ENCODE measurements at regions not wholly inside any gene's neighbourhood (a gene's known extent, or its start where the extent isn't known, plus 50 kb on each side); places are given as distances from the start of the nearest gene placed in this dataset.
A peak's percentile ranks its signal among the peaks of the same experiment; 100 is the strongest.
"Not testable (repeated sequence)": the region's sequence is repeated elsewhere in the genome, so short reads cannot be mapped to it uniquely, and the experiment has no call there.

- TF ChIP-seq POLR2A (IDR thresholded peaks at IDR 0.05; ENCODE audit: low read length), result no peak
- TF ChIP-seq GATA1 (IDR thresholded peaks at IDR 0.05; ENCODE audit: low read depth, low read length), result no peak
- DNase-seq, result no peak
Measured at GRCh38 chr10:9126728-9127127, 1072.2 kb downstream of the GATA3 start.

DNA sequence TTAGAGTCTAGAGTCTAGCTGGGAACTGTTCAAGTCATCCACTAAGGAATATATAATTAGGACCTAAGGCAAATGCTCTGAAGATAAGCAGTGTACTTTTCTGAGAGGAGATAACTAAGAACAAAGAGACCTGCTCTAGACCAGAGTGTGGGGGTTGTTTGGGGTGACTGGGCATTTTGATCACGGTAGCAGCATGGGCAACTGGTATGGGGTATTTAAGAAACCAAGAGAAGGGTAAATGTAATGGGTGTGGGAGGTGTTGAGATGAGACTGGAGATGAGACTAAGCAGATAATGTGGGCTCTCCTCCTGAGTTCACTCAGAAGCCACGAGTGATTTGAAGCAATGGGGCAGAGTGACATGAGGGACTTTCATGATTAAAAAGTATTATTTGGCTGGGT is 1082.9 kb downstream of the GATA3 start:
- DNase-seq, result peak; percentile 12 to 66
- TF ChIP-seq POLR2A (IDR thresholded peaks at IDR 0.05; ENCODE audit: low read length) (no peak), GATA1 (IDR thresholded peaks at IDR 0.05; ENCODE audit: low read depth, low read length) (no peak)

- DNase-seq, result not testable (repeated sequence)
Measured at GRCh38 chr10:9138829-9139228, 1084.3 kb downstream of the GATA3 start.

DNA sequence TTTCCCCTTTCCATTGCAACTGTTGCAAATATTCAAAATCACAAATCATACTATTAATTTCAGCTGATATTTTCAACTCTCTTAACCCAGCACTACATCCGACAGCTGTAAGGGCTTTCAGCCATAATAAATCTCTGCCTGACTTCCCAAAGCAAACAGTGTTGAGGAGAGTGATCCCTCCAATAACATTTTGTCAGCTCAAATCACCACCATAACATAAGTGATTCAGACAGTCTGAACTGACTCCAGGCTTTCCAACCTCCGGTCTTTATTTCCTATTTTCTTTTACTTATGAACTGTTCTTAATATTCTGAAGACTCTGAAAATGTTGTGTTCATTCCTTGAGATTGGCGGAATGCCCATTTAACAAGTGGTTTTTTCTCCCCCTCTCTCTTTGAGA is 1085.9 kb downstream of the GATA3 start:
- no peak for TF ChIP-seq POLR2A (IDR thresholded peaks at IDR 0.05; ENCODE audit: low read length)
- no peak for TF ChIP-seq GATA1 (IDR thresholded peaks at IDR 0.05; ENCODE audit: low read depth, low read length)
- no peak for DNase-seq

- DNase-seq, result no peak
- no peak for TF ChIP-seq GATA1 (IDR thresholded peaks at IDR 0.05; ENCODE audit: low read depth, low read length)
- TF ChIP-seq POLR2A (IDR thresholded peaks at IDR 0.05; ENCODE audit: low read length), result no peak
Measured at GRCh38 chr10:9147475-9147874, 1093.0 kb downstream of the GATA3 start.

DNA sequence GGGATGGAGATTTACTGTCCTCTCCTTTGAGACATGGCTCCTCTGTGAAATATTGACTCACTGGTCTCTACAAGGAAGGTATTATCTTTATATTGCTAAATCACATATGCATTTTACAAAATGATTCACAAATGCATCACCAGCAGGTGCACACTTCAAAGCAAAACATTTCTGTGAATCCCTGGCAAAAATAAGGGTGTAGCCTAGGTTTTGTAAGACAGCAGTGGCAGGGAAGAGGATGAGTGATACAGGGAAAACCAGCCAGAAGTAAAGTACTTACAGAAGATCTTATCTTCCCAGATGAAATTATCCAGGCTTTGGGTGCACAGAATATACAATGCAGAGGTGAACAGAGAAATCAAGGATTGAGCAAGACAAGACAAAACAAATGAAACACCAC is 1094.6 kb downstream of the GATA3 start:
- DNase-seq, result no peak
- TF ChIP-seq GATA1 (IDR thresholded peaks at IDR 0.05; ENCODE audit: low read depth, low read length) (no peak), POLR2A (IDR thresholded peaks at IDR 0.05; ENCODE audit: low read length) (no peak)

DNA sequence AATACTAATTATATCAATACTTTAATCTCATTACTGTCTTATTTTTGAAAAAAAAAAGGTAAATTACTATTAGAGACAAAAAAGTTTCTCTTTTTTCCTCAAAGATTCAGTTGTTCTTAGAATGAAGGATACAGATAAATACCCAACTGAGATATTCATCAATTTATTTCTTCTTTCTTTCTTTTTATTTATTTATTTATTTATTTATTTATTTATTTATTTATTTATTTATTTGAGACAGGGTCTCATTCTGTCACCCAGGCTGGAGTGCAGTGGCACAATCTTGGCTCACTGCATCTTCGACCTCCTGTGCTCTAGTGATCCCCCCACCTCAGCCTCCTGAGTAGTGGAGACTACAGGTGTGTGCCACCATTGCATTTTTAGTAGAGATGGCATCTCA is 1098.6 kb downstream of the GATA3 start:
- not testable (repeated sequence) for DNase-seq

DNA sequence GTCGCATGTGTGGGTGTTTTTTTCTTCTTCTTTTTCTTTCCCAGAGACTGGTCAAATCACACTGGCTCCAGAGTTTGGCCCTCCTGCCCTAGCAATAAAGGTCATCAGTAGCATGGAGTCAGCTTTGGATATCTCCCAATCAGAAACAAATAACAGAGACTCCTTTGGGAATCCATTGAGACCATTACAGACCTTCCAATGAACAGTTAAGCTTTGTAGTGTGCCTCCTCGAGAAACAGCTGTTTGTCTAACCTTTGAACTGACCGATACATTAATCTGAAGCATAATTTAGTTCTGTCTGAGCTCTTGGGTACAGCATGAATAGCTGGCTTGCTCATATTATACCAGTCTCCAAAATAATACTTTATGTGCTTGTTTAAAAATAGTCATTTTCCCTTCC is 1103.2 kb downstream of the GATA3 start:
- no peak for TF ChIP-seq GATA1 (IDR thresholded peaks at IDR 0.05; ENCODE audit: low read depth, low read length)
- no peak for TF ChIP-seq POLR2A (IDR thresholded peaks at IDR 0.05; ENCODE audit: low read length)
- no peak for DNase-seq

GRCh38 chr10:9158675-9159074 is 1104.2 kb downstream of the GATA3 start:
- no peak for DNase-seq

DNA sequence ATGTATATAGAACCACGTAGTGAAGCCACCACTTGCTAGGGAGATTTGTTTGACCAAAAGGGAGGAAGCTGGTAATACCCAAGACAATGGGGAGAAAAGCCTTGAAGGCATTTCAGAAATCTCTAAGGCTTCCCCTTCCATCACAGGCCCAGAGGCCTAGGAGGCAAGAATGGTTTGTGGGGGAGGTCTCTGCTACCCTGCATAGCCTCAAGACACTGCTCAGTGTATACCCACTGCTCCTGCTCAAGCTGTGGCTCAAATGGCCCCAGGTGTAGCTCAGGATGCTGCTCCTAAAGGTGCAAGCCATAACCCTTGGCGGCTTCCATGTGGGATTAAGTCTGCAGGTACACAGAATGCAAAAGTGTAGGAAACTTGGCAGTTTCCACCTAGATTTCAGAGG is 1105.8 kb downstream of the GATA3 start:
- DNase-seq, result no peak
- no peak for TF ChIP-seq GATA1 (IDR thresholded peaks at IDR 0.05; ENCODE audit: low read depth, low read length)
- TF ChIP-seq POLR2A (IDR thresholded peaks at IDR 0.05; ENCODE audit: low read length), result no peak

More at GRCh38 chr10:9158675-9159074, 1104.2 kb downstream of the GATA3 start:
- TF ChIP-seq POLR2A (IDR thresholded peaks at IDR 0.05; ENCODE audit: low read length) (no peak), GATA1 (IDR thresholded peaks at IDR 0.05; ENCODE audit: low read depth, low read length) (no peak)

GRCh38 chr10:9163699-9164098 is 1109.2 kb downstream of the GATA3 start:
- DNase-seq, result no peak

DNA sequence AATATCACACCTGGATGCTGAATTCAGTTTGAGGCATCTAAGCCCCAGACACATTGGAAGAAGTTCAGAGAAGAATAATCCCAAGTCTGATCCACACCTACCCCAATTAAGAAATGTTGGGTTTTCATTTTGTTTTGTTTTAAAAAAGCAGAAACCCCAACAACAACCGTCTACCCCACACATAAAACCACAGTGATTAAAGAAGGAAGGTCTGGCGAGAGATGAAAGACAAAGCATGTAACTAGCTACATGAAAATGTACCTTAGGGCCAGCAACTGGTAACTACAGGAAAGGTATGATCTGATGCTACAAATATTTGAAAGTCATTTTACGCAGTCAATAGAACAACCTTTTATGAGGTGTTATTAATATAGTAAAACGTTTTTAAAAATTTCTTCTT is 1112.3 kb downstream of the GATA3 start:
- no peak for DNase-seq
- TF ChIP-seq POLR2A (IDR thresholded peaks at IDR 0.05; ENCODE audit: low read length) (no peak), GATA1 (IDR thresholded peaks at IDR 0.05; ENCODE audit: low read depth, low read length) (no peak)

More at GRCh38 chr10:9163699-9164098, 1109.2 kb downstream of the GATA3 start:
- TF ChIP-seq GATA1 (IDR thresholded peaks at IDR 0.05; ENCODE audit: low read depth, low read length), result no peak
- TF ChIP-seq POLR2A (IDR thresholded peaks at IDR 0.05; ENCODE audit: low read length), result no peak

DNA sequence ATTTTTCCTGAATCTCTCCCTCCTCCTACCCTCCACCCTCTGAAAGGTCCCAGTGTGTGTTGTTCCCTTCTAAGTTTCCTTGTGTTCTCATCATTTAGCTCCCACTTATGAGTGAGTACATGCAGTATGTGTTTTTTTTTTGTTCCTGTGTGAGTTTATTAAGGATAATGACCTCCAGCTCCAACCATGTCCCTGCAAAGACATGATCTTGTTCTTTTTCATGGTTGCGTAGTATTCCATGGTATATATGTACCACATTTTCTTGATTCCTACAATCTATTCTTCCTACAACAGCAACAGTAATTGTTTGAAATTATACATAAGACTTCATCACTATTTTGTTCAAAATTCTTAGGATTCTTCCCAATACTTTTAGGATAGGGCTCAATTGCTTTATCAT is 1117.8 kb downstream of the GATA3 start:
- no peak for DNase-seq
- TF ChIP-seq GATA1 (IDR thresholded peaks at IDR 0.05; ENCODE audit: low read depth, low read length) (no peak), POLR2A (IDR thresholded peaks at IDR 0.05; ENCODE audit: low read length) (no peak)

GRCh38 chr10:9175200-9175599 is 1120.7 kb downstream of the GATA3 start:
- TF ChIP-seq GATA1 (IDR thresholded peaks at IDR 0.05; ENCODE audit: low read depth, low read length) (no peak), POLR2A (IDR thresholded peaks at IDR 0.05; ENCODE audit: low read length) (no peak)
- DNase-seq, result no peak

DNA sequence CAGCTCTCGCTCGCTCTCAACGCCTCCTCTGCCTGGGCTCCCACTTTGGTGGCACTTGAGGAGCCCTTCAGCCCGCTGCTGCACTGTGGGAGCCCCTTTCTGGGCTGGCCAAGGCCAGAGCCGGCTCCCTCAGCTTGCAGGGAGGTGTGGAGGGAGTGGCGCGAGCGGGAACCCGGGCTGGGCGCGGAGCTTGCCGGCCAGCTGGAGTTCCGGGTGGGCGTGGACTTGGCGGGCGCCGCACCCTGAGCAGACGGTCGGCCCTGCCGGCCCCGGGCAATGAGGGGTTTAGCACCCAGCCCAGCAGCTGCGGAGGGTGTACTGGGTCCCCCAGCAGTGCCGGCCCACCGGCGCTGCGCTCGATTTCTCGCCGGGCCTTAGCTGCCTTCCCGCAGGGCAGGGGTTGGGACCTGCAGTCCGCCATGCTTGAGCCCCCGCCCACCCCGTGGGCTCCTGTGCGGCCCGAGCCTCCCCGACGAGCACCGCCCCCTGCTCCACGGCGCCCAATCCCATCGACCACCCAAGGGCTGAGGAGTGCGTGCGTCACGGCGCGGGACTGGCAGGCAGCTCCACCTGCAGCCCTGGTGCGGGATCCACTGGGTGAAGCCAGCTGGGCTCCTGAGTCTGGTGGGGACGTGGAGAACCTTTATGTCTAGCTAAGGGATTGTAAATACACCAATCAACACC is 1128.9 kb downstream of the GATA3 start:
- DNase-seq, result not testable (repeated sequence)
